ENCODE measurements at regions not wholly inside any gene's neighbourhood (a gene's known extent, or its start where the extent isn't known, plus 50 kb on each side); places are given as distances from the start of the nearest gene placed in this dataset.

GRCh38 chr10:120278069-120278468 is 179.0 kb upstream of the PLPP4 start:
- DNase-seq (ENCODE audit: extremely low read depth in 1 of 2, low read depth in 1 of 2): no peak

DNA sequence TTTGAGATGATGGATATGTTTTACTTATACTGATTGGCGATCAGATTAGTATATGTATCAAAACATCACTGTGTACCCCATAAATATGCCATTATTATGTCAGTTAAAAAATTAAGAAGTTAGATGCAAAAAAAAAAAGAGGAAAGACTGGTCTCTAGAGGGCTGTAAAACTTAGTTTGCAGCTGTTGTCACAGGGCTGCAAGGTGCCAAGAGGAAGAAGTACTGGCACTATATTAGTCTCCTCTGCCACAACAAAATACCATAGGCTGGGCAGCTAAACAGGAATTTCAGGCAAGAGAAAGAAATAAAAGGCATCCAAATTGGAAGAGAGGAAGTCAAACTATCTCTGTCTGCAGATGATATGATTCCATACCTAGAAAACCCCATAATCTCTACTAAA is 177.8 kb upstream of the PLPP4 start:
- no peak for DNase-seq (ENCODE audit: extremely low read depth in 1 of 2, low read depth in 1 of 2)

GRCh38 chr10:120282421-120282820 is 174.6 kb upstream of the PLPP4 start:
- no peak for DNase-seq (ENCODE audit: extremely low read depth in 1 of 2, low read depth in 1 of 2)

GRCh38 chr10:120282846-120283492 is 174.1 kb upstream of the PLPP4 start:
- no peak for DNase-seq (ENCODE audit: extremely low read depth in 1 of 2, low read depth in 1 of 2)

- DNase-seq (ENCODE audit: extremely low read depth in 1 of 2, low read depth in 1 of 2): no peak
Observed at GRCh38 chr10:120285408-120285807, 171.6 kb upstream of the PLPP4 start.

GRCh38 chr10:120286280-120286679 is 170.7 kb upstream of the PLPP4 start:
- DNase-seq (ENCODE audit: extremely low read depth in 1 of 2, low read depth in 1 of 2): no peak

- no peak for DNase-seq (ENCODE audit: extremely low read depth in 1 of 2, low read depth in 1 of 2)
Observed at GRCh38 chr10:120300513-120300912, 156.5 kb upstream of the PLPP4 start.

DNA sequence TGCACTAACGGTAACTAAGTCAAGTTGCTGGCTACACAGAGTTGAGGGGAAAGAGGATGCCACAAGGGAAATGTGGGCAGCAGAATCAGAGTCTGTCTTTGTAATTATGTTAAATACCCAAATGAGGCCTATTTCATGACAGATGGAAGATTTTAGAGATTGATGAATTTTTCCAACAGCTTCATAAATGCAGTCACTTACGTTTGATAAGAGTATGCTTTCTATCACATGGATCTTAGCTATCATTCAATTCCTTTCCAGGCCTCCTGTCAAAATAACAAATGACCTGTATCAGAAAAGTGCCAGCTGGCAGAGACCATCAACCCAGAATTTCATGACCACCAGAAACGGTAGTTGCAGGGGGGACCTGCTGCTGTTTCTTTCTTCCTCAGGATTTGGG is 148.4 kb upstream of the PLPP4 start:
- DNase-seq (ENCODE audit: extremely low read depth in 1 of 2, low read depth in 1 of 2): no peak

DNA sequence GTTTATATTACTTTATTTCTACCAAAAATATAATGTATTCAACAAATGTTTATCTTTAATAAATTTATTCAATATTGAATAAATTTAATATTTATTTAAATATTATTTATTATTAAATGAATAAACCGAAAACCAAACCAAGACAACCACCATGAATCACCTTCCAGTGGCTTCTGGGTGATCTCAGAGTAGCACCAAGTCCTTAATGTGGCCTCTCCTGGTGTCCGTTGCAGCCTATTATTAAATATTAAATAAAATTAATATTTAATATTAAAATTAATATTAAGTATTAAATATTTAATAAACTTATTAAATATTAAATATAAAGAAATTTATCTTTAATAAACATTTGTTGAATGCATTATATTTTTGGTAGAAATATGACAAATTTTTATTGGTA is 143.3 kb upstream of the PLPP4 start:
- DNase-seq (ENCODE audit: extremely low read depth in 1 of 2, low read depth in 1 of 2): no peak

DNA sequence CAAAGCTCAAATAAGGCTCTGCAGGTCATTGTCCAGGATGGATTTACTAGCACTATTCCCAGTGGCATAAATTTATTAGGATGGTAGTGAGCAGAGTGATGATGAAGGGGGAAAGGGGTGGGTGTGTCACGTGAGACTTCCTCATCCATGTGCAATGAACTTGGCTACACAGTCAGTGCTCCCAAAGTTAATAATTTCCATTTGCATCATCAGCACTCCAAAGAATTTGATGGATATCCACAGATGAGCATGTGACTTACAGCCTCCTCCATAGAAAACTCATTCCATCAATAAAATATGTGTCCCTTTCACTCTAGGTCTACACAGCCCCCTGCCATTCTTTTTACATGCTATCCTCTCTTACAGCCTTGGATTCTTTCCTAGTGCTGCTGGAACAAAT is 142.6 kb upstream of the PLPP4 start:
- DNase-seq (ENCODE audit: extremely low read depth in 1 of 2, low read depth in 1 of 2): no peak

DNA sequence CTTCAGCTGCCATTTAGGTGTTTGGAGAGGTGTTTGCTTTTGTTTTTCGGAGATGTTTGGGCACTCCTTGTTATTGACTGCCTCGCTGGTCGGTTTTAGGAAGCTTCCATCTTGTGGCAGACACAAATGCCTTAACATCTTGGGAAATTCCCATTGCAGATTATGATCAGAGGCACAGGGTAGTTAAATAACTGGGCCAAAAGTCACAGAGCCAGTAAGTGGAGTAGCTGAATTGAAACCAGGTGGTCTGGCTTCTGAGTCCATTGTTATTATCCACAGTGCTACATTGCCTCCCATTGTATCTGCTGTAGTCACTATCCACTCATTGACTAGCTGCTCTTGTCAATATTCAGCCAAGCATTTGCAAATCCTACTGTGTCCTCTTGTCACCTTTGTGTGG is 138.2 kb upstream of the PLPP4 start:
- DNase-seq (ENCODE audit: extremely low read depth in 1 of 2, low read depth in 1 of 2): no peak

- no peak for DNase-seq (ENCODE audit: extremely low read depth in 1 of 2, low read depth in 1 of 2)
Observed at GRCh38 chr10:120327675-120328074, 129.4 kb upstream of the PLPP4 start.

- no peak for DNase-seq (ENCODE audit: extremely low read depth in 1 of 2, low read depth in 1 of 2)
Observed at GRCh38 chr10:120328647-120329046, 128.4 kb upstream of the PLPP4 start.

DNA sequence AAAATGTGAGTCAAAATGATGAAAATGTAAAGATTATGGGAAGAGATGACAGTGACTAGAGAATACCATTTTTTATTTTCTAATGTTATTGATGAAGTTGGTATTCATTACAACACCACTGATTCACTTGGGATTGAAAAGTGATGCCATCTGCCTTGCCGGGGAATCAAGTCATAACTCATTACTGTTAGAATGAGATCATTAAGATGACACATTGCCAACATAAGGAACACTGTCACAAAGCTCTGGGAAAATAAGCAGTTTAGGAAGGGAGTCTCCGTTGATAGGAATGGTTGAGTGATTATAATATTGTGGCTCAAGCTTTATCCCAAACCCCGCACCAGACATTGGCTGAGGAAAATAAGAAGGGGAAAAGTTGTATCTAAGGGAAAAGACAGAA is 121.5 kb upstream of the PLPP4 start:
- no peak for DNase-seq (ENCODE audit: extremely low read depth in 1 of 2, low read depth in 1 of 2)

DNA sequence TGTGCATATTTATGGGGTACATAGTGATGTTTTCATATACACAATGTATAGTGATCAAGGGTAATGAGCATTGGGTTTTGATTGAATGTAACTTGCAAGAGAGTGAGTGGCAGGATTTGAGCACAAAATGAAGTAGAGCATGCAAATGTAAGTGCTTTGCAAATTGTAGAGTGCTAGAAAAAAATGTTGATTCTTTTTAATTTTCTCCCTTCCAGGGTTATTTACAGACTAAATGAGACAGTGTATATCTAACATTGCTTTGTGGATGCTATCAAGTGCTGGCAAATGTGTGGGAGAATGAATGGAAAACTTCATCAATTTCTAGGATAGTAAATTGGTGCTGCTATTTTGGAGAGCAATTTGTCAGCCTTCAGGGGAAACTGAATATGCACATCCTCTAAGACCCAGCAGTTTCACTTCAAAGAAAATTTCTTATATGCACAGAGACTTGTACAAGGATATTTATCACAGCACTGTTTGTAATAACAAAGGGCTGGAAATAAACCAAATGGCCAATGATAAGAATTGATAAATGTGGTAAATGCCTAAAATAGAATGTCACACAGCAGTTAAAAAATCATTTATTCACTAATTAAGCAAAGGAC is 120.6 kb upstream of the PLPP4 start:
- no peak for DNase-seq (ENCODE audit: extremely low read depth in 1 of 2, low read depth in 1 of 2)

DNA sequence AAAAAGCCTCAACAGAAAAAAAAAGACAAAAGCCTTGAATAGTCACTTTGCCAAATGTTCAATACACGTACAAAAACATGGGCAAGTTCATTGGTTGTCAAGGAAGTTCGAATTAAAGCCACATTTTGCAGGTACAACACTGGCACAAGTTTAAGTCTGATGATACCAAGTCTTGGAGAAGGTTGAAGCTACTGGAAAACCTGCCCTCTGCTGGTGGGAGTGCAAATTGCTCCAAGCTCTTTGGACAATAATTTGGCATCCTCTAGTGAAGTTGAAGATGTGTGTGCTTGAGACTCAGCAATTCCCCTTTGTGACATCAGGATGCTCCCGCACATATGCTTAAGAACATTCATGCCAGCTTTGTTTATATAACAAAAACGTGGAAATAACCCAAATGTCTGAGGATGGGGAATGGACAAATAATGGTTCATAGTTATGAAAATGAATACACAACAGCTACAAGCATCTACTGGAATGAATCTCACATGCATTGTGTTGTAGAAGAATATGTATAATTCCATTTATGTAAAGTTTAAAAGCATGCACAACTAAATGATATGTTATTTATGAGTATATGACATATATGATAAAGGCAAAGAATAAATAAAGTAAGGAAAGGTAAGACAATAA is 120.0 kb upstream of the PLPP4 start:
- peak in 1 of 2 donors; percentile 29 for DNase-seq (ENCODE audit: extremely low read depth in 1 of 2, low read depth in 1 of 2)

- no peak for DNase-seq (ENCODE audit: extremely low read depth in 1 of 2, low read depth in 1 of 2)
Observed at GRCh38 chr10:120342115-120342714, 114.8 kb upstream of the PLPP4 start.

DNA sequence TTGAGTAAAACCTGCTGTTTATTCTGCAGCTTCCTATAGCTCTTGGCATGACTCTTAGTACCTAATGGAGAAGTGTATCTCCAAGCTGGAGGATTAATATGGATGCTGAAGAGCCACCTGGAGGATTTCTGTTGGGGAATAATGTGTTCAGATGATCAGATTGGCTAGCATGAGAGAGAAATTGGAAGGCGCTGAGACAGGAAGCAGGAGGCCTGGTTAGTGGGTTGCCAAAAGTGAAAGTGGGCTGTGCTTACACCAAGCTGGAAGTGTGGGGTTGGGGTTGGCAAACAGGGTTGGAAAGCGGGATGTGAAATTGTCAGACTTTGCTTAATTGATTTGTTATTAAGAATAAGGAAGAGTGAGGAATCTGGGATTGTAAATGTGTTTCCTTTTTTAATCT is 111.8 kb upstream of the PLPP4 start:
- no peak for DNase-seq (ENCODE audit: extremely low read depth in 1 of 2, low read depth in 1 of 2)

DNA sequence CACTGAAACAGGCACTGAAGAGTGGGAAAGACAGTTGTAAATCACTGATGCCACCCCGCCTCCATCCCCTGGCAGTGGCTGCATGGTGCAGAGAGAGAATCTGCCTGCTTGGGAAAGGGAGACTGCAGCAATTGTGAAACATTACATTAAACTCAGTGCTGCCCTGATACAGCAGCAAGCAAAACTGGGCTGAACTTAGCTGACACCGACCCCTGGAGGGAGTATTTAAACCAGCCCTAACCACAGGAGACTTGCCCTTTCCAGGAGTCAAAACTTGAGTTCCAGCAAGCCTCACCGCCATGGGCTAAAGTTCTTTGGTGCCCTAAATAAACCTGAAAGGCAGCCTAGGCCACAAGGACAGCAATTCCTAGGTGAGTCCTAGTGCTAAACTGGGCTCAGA is 109.4 kb upstream of the PLPP4 start:
- no peak for DNase-seq (ENCODE audit: extremely low read depth in 1 of 2, low read depth in 1 of 2)

DNA sequence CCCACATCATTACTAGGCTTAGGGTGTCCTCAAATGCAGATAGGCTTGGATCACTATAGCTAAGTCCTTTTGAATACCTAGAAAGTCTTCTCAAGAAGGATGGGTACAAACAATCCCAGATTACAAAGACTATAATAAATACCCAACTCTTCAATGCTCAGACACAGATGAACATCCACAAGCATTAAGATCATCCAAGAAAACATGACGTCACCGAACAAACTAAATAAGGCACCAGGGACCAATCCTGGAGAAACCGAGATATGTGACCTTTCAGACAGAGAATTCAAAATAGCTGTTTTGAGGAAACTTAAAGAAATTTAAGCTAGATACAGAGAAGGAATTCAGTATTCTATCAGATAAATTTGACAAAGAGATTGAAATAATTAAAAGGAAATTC is 108.0 kb upstream of the PLPP4 start:
- no peak for DNase-seq (ENCODE audit: extremely low read depth in 1 of 2, low read depth in 1 of 2)

DNA sequence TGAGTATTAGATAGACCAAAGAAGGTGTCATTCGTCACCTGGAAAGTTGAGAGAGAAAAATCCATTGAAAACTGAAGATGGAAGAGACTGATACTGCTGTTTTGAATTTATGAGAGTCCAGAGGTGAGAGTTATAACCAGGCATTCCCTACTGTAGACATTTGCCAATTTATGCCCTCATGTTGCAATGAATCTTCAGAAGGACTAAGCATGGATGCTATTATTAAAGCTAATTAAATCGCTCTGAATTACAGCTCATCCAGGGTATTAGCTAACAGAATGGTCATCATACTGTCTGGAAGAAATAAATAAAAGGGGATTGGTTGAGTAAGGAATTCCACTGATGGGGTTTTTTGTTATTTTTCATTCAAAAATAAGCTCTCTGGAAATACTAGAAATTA is 101.6 kb upstream of the PLPP4 start:
- DNase-seq (ENCODE audit: extremely low read depth in 1 of 2, low read depth in 1 of 2): no peak

DNA sequence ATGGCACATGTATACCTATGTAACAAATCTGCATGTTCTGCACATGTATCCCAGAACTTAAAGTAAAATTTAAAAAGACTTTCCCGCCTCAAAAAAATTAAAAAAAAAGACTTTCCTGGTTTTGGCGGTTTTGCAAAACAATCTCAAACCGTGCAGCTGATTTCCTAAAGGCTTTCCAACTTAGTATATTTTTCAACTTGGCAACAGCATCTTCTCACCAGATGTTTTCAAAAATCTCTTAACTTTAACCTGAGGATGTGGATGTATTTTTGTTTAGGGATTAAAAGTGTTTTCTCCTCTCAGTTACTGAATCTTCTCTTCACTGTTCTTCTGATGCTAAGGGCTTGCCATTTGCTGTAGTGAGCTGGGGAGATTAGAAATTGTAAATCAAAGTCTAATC is 96.5 kb upstream of the PLPP4 start:
- DNase-seq (ENCODE audit: extremely low read depth in 1 of 2, low read depth in 1 of 2): no peak
